ENCODE measurements at regions not wholly inside any gene's neighbourhood (a gene's known extent, or its start where the extent isn't known, plus 50 kb on each side); places are given as distances from the start of the nearest gene placed in this dataset.

- DNase-seq, result no peak
Measured at GRCh38 chr13:106295971-106296370, 239.5 kb downstream of the EFNB2 start.

DNA sequence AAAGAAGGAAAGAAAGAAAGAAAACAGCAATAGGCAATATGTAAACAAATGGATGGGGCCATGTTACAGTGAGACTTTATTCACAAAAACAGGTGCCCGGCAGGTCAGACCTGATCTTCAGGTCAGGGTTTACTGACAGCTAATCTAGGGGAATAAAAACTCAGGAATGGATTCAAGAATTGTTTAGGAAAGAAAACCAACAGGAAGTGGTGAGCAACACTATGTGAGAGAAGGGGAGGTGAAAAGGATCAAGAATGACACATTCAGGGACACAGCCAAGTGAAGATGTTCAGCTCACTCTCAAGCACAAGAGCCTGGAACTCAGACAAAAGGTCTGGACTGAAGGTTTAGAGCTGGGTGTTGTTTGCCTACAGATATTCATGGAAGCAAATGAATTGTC is 244.5 kb downstream of the EFNB2 start:
- peak; percentile 73 for DNase-seq

DNA sequence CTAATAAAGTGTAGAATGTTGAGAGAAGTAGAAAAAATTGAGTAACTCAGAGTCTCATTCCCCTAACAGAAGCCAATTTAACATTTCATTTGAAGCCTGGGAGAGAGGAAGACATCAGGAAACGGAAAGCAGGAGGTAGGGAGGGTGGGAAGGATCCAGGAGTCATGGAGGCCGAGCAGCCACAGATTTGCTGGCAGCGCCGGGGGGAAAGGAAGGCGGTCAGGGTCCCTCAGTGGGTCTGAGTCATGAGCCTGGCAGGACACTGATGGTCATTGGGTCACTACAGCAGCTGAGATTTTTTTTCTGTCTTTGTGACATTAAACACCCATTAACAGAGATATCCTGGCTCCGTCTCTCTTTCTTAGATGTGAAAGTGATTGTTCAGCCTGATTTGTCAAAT is 248.1 kb downstream of the EFNB2 start:
- no peak for DNase-seq

- peak; percentile 46 for DNase-seq
Measured at GRCh38 chr13:106286811-106287210, 248.7 kb downstream of the EFNB2 start.

DNA sequence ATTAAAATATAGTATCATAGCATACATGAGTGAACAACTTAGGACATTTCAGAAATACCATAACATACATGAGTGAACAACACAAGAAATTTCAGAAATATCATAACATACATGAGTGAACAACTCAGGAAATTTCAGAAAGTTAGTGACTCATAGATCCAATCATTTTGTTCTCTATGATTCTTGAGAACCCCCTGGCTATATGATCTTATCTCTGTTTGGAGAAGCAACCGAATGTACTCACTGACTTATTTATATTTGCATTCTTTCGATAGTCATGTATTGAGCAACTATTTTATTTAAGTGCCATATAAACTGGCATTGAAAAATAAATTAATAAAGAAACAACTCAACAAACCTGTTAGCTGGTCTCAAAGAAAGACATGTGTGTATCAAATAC is 251.1 kb downstream of the EFNB2 start:
- DNase-seq, result peak; percentile 77

- DNase-seq, result no peak
Measured at GRCh38 chr13:106281426-106281825, 254.0 kb downstream of the EFNB2 start.

DNA sequence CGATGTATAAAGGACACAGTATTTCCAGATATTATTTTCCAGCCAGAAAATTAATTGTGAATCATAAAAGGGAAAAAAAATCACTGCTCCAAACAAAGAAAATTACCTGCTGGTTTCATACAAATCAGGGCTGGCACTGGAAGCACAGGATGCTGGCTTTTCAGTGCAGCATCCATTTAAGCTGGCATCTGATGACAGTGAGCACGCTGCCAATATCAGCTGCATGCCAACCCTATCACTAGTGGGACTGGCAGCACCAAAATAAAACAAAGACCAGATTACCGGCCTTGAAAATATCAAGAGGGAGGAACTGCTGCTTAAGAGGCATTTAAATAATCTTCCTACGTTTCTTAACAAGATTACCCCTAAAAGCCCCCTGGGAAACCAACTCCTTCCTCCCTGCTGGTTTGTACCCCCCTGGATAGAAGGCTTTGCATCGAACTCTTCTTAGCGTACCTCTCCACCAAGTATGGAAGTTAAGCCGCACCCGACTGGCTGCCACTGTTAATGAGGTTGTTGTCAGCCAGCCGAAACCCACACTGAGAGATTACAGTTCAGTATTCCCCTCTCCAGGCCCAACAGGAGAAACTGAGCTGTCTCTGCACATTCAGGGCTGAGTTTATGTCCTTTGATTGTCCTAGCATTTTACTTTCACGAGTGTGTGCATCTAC is 257.8 kb downstream of the EFNB2 start:
- DNase-seq, result no peak

GRCh38 chr13:106276876-106277275 is 258.6 kb downstream of the EFNB2 start:
- DNase-seq, result no peak

DNA sequence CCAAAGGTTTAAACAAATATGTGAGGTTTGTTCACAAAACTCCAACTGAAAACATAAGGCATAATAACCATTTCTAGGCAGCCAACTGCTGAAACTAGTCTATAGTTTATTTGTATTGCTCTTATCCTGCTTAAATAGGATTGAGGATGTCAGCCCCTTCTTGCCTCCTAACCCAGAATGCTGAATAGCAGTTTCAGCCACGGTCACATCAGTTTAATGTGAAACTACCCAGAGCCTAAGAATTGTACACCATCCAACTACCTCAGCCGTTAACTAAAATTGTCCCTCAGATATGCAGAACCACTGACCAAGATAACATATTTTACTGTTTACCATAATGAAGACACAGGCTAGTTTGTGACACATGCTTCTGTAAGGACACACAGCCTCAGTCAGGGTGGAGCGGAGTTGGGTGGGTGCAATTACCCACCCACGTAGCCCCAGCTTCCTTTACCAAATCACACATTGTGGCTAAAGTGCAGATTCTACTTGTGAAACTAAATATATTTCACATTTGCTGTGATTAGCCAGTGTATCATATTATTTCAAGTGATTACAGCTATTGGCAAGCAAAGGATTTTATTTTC is 259.9 kb downstream of the EFNB2 start:
- no peak for DNase-seq

DNA sequence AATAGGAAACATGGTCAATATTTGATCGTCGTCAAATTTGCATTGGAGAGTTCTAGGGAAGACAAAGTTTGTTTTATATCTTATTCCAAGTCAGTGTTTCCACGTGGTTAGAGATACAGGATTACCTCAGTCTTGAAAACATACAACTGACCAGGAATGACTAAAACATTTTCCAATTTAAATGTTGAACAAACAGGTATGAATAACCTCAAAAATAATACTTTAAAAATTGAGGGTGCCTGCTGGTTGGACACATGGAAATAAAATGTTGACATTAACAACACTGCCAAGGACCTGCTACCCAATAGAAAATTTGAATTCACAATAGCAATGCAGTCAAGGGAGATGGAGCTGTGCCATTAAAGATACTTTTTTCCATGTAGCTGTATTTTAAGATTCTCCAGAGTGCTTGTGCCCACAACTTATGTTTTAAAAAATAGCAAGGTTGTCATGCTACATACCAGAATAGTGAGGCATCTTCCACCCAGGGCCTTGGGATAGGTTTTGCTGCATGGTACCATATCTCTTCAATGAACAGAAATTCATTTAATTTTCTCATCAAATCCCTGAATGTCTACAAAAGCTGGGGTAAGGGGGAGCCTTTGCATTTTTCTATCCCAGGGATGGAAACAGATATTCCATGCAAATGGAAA is 260.8 kb downstream of the EFNB2 start:
- peak; percentile 29 for DNase-seq

DNA sequence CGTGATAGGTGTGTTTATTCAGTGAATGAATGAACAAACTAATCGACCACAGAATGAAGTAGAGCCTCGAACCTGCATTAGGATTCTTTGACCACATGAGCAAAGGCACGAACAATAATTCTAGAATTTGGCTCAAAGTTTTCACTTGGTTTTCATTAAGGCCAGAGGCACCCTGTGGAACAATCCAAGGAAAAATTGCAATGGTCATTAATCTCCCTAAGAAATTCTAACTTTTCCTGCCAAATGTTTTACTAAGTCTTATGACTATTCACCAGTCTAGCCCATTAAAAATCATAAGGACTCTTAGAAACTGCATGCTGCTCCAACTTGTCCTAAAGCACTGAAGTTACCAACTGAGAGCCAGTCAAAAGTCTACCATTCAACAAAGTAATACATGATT is 271.7 kb downstream of the EFNB2 start:
- no peak for DNase-seq

DNA sequence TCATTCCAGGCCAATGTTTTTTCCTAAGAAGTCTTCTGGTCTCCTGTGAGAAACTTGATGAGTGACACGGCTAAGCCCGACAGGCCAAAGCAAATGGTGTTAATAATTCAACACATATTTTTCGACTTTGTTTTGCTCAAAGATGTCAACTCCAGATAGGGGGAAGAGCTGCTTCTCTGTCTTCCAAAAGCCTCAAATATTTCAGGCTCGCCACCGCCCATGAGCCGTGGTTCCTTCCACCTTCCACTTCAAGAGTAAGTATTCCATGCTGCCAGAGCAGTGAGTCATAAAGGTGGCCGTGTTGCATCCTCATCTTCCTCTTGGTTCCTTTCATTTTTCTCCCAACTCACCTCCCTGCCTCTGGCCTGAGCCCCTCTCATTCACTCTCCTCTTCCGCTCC is 272.6 kb downstream of the EFNB2 start:
- DNase-seq, result no peak

DNA sequence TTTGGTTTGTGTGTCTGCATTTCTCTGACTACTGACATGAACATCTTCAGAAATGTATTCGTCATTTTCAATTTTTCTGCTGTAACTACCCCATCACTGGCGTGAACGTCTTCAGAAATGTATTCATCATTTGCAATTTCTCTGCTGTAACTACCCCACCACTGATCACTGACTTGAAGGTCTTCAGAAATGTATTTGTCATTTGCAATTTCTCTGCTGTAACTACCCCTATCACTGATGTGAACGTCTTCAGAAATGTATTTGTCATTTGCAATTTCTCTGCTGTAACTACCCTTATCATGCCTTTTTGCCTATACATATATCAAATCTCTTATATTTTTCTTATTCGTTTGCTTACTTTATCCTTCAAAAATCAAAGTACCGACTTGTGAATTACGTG is 274.0 kb downstream of the EFNB2 start:
- DNase-seq, result no peak

DNA sequence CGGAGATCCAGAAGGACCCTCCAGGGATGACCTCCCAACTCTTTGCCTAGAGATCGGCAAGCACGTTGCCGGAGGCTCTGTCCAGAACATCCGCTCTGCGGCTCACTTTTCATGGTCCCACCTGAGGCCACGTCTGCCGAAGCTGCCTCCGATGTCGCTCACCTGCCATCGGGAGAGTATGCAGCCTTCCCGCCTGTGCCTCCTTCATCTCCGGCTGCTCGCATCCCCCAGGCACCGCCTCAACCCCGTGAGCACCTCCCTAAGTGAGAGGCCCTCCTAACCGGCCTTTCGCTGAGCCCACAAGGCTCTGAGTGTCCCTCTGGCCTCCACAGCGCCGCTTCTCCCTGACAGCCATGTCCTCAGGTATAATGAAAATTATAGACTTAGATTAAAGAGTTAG is 275.1 kb downstream of the EFNB2 start:
- DNase-seq, result no peak

DNA sequence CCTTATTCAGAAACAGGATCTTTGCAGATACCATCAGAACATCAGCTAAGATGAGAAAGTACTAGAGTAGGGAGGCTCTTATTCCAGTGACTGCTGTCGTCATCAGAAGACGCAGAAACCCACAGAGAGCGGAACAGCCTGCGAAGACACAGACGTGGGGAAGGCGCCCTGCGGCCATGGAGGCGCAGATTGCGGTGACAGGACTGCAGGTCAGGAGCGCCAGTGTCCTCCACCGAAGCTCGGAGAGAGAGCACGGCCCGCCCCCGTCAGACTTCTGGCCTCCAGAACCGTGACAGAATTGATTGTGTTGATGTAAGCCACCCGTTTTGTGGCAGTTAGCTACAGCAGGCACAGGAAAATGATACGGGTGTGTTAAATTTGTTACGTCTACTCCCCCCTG is 275.5 kb downstream of the EFNB2 start:
- no peak for DNase-seq

- no peak for DNase-seq
Measured at GRCh38 chr13:106246666-106247188, 288.7 kb downstream of the EFNB2 start.

DNA sequence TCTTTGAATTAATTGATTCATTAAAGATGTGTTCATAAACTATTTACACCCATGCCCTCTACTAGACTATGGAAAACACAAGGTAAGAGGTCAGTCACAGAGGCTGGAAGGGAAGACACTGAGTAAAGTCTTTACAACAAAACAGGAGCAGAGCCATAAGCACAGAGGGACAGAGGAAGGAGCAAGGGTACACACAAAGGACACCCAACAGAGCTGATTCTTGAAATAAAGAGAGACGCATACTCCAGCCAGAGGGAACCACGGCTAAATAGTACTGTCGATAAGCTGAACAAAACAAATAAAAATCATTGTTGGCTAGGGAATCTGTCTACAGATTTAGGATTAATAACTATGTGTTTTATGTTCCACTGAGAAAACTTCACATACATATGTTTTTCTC is 289.2 kb downstream of the EFNB2 start:
- DNase-seq, result no peak

GRCh38 chr13:106243011-106243565 is 292.4 kb downstream of the EFNB2 start:
- no peak for DNase-seq

DNA sequence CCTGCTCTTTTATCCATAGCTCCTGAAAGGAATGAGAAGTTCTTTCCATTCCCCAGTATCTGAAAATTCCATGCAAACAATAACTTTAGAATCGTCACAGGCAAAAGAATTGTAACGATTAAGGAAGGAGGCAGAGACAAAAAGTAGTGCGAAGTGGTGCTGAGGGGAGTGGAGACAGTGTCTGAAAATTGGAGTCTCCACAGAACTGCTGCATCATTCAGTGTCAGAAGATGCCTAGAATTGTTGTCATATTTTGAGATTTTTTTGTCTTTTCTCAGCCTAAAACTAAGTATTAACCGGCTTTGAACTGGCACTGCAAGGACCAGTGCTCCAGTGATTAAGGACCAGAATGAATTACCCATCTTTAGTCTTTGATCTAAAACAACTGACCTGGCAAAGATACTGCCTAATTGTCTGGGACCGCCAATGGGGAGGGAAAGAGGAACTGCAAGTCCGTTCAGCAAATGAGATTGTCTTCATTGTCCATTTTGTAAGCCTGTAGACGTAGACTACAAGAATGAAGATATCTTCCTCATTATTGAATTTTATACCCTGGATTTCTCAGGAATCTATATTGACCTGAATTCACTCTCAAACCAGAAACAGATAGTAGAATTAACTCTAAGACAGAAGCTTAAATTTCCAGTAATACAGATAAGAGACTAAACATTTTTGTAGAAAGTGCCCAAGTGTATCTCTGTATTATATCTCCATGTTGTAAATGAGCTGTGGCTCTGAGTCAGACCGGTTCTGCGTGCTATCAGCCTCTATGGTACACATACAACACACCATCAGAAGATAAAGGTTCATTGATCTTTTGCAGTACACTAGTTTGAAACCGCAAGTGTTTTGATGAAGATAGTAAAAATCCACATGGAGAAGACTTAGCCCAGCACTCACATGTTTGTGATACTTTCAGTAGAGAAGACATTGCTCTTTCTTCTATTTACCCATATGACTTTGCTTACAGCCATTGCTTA is 293.2 kb downstream of the EFNB2 start:
- peak; percentile 3 for DNase-seq

DNA sequence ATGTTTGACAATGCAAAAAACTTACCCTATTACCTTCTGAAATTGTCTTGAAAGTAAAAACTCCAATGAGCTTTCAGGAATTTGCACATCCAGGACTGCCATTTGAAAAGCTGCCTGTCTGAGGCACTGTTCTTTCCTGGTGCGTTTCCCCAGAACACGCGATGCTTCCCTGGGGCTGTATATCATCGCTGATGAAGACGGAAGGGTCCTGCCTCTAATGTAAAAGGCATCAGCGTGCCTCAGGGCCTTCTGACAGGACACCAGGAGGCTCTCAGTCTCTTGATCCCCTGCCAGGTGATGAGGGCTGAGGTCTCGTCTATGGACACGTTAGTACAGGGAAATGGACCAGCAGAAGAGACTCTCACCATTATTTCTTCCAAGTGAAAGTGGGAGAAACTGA is 296.8 kb downstream of the EFNB2 start:
- DNase-seq, result no peak

DNA sequence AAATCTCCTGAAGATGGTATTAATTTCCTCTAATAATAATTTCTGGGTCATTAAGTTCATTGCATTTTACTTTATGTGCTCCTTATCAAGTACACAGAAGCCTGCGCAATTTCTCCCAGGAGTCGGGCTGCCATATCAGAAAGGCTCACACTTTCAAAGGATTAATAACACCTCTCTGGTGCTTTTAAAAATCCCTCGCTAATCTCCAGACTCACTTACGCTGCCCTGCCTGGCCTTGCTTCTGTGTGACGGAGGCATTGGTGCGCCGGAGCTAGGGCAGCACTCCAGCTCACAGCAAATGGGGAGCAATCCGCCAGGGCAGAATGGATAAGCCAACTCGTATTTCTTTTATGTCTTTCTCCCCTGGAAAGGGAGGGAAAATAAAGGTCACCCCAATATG is 300.8 kb downstream of the EFNB2 start:
- DNase-seq, result no peak

DNA sequence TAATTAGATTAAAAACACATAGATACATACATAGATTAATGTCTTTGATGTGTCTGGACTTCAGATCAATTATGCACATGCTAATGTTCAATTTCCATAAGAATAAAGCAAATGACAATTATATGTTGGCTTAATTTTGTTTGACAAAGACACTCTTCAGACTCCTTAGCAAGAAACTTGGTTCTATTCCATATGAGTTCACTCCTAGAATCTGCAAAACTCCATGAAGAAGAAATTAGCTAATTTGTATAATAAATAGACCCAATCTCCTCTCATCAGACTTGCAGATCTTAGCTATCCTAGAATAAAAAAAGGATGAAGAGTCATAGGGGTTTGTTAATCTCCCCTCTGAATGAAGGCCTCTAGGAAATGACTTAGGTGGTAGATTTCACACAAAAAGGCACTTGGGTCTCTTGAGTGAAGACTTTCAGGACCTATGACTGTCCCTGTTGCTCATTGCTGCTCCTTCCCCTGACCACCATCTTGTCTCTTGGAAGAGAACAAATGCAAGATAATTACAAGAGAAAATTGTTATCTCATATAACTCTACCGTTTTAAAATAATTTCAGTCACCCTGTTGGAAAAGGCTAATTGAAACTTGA is 302.2 kb downstream of the EFNB2 start:
- no peak for DNase-seq

Data from EL (cell line).